Inferior parietal cortex (tissue), 1 donor: ENCODE measurements at regions not wholly inside any gene's neighbourhood (a gene's known extent, or its start where the extent isn't known, plus 50 kb on each side); places are given as distances from the start of the nearest gene placed in this dataset.
"Not testable (repeated sequence)": the region's sequence is repeated elsewhere in the genome, so short reads cannot be mapped to it uniquely, and the experiment has no call there.

Experiments used
- DNase-seq: peaks from one replicate; pipeline ENCODE4 v3.0.0-alpha.2; 2016; ENCODE audit errors: extremely low spot score

- DNase-seq = no peak
These were observed 272.2 kb upstream of the ADRA1B start for GRCh38 chr5:159644053-159644452.

- DNase-seq = no peak
These were observed 271.0 kb upstream of the ADRA1B start for GRCh38 chr5:159645179-159645846.

DNA sequence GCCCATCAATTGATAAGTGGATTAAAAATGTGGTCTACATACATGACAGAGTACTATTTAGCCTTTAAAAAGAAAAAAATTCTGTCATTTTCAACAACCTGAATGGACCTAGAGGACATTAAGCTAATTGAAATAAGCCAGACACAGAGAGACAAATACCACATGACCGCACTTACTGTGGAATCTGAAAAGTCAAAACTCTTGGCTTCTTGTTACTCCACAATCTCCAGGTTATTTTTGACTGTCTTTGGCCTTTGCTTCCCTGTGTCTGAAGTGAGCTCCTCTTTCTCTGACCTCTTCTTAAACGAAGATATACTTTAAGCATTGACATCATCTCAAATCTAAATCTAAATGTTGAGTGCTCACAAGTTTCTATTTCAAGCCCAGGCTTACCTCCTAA lies 265.5 kb upstream of the ADRA1B start:
- no peak for DNase-seq

DNA sequence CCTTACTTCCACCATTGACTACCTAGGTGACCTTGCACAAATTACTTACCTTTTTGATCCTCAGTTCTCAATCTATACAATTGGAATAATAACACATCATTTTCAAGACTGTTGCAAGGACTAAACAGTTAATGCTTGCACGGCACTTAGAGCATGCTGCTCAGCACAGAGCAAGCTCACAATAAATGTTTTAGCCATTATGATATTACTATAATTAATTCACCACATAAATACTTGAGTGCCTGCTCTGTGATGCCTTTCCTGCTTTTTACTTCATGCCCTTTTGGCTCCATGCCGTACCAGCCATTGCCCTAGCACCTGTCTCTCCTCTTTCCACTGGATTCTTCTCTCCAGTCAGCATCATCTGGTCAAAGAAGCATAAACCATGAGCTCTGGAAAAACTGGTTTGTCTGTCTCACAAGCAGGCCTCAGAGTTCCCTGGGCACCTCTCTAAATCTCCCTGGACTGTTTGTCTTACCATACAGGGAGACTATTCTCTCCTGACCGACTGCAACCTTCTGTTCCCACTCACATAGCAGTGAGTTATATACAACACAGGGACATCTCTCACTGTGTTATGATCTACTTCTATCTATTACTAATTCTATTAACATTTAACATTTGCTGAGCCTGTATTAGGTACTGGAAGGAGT lies 260.4 kb upstream of the ADRA1B start:
- DNase-seq = no peak

DNA sequence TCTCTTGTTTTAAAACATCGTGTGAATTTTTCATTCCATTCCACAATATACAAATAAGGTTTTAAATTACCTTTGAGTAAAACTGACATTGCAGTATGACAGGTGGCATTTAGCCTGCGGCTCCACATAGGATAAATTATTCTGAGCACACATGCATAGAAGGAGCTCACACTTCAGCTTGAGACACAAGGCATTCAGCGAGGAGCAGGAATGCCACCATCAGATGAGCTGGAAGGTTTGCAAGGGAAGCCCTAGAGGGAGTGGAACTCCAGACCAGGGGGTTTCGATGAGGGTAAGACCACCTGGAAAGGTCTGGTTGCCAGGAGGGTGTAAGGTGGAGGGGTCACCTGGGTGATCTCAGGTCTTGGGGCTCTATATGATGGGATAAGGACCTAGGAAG lies 259.0 kb upstream of the ADRA1B start:
- no peak for DNase-seq

DNA sequence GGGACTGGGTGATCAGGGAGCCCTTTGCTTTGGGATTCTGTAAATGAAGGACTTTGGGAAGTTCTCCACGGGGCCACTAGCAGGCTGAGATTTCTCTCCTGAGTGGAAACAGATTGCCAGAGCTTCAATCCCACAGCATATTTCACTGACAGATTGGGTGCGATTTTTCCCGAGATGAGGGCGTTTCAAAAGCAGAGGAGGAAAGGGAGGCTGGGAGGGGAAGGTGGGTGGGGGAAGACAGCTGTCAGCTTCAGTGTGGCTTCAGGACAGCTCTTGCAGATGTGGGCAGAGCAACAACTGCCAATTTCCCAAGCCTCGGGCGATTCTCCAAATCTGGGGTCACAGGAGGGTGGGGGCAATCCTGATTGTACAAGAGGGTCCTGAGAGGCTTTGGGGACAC lies 258.5 kb upstream of the ADRA1B start:
- no peak for DNase-seq

DNA sequence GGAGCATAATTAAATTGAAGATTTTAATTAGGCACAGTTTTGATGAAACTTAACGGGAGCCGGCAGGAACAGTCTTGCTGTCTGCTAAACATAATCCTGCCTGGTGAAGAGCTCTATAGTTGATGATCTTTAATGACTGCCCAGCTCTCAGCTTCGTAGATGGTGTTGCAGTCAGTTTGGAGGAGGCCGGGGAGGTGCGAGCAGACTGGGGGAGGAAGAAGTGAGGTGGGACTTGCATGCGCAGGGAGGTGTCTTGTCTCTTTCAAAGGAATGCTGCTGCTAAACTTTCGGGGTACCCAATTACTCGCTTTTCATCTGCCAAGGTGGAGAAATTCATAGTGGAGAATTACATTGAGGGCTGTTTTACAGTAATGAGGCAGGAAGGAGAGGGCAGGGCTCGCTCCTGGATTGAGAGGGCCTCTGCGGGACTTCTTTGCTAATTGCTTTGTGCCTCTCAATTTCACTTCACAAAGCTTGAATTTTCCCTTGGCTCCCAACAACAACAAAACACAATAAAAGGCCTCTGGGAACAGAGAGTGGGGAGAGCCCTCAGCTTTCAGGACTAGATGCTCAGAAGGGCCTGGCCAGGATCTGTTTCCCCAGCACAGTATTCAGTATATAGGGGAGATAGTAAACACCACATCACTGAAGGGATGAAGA lies 257.9 kb upstream of the ADRA1B start:
- DNase-seq = no peak

DNA sequence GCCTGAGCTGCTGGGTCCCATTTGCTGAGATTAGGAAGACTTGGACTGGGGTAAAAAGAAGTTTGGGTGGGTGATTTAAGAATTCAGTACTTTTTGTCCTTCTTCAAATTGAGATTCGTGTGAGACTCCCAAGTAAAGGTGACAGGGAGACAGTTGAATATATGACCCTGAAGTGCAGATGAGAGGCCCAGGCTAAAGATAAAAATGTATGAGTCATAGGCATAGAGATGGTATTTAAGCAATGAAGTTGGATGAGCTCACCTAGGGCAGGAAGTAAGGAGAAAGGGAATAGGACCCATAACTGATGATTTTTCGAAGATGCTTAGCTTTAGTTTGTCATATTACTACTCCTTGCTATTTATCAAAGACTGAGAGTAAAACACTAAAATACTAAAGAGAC lies 255.9 kb upstream of the ADRA1B start:
- DNase-seq = no peak

- DNase-seq = no peak
These were observed 252.3 kb upstream of the ADRA1B start for GRCh38 chr5:159663986-159664385.

DNA sequence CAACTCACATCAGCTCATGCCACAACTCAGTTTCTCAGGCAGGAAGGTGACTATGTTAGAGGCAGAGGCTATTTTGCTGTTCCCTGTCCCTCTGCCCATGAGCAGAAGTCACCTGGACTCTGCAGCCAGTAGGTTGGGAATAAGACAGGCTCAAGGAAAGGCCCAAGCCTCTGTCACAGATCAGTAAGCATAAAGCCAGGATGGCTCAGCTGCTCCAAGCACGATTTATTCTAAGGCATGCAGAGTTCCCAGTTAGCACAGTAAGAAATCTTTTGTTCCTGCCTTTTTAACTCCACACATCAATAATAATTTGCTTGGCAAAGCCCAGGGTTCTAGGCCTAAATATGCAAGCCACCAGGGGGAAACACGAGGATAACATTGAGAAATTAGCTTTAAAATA lies 249.0 kb upstream of the ADRA1B start:
- no peak for DNase-seq

GRCh38 chr5:159668556-159668955 lies 247.7 kb upstream of the ADRA1B start:
- no peak for DNase-seq

DNA sequence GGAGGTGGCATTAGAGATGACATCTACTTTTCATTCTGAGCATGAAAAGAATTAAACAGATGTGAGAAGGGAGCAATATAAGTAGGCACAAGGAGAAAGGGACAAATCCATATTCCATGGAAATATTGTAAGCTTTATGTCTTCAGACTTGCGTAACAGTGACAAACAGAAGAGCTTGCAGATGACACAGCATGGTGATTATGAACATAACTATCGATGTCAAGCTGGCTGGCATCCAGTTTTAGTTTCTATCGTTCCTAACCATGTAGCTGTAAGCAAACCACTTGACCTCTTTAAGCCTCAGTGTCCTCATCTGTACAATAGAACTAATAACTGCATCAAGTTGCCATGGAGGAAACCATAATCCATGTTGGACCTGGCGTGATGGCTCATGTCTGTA lies 246.7 kb upstream of the ADRA1B start:
- DNase-seq = no peak

DNA sequence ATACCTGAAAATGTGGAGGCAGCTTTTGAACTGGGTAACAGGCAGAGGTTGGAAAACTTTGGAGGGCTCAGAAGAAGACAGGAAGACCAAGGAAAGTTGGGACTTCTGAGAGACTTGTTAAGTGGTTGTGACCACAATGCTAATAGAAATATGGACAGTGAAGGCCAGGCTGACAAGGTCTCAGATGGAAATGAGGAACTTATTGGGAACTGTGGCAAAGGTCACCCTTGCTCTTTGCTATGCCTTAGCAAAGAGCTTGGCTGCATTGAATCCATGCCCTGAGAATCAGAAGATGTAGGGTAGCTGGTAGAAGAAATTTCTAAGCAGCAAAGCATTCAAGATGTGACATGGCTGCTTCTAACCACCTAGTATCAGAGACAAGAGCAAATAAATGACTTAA lies 244.4 kb upstream of the ADRA1B start:
- no peak for DNase-seq

DNA sequence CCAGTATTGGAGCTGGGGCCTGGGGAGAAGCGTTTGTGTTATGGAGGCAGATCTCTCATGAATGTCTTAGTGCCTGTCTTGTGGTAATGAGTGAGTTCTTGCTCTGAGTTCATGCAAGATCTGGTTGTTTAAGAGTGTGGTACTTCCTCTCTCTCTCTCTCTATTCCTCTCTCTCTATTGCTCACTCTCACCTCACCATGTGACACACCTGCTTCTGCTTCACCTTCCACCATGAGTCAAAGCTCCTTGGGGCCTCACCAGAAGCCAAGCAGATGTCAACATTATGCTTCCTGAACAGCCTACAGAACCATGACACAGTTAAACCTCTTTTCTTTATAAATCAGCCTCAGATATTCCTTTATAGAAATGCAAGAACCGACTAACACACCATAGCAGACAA lies 242.7 kb upstream of the ADRA1B start:
- DNase-seq = no peak

GRCh38 chr5:159678657-159679392 lies 237.5 kb upstream of the ADRA1B start:
- DNase-seq = no peak

GRCh38 chr5:159680095-159680494 lies 236.2 kb upstream of the ADRA1B start:
- DNase-seq = no peak

DNA sequence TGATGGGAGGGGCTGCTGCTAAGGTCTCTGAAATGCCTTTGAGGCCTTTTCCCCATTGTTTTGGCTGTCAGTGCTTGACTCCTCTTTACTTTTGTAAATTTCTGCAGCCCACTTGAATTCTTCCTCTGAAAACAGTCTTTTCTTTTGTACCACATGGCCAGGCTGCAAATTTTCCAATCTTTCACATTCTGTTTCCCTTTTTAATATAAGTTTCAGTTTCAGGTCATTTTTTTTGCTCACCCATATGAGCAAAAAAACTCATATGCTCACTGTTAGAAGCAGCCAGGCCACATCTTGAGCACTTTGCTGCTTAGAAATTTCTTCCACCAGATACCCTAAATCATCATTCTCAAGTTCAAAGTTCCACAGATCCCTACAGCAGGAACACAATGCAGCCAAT lies 234.6 kb upstream of the ADRA1B start:
- no peak for DNase-seq

GRCh38 chr5:159682623-159683022 lies 233.7 kb upstream of the ADRA1B start:
- DNase-seq = no peak

- not testable (repeated sequence) for DNase-seq
These were observed 228.4 kb upstream of the ADRA1B start for GRCh38 chr5:159687892-159688291.

DNA sequence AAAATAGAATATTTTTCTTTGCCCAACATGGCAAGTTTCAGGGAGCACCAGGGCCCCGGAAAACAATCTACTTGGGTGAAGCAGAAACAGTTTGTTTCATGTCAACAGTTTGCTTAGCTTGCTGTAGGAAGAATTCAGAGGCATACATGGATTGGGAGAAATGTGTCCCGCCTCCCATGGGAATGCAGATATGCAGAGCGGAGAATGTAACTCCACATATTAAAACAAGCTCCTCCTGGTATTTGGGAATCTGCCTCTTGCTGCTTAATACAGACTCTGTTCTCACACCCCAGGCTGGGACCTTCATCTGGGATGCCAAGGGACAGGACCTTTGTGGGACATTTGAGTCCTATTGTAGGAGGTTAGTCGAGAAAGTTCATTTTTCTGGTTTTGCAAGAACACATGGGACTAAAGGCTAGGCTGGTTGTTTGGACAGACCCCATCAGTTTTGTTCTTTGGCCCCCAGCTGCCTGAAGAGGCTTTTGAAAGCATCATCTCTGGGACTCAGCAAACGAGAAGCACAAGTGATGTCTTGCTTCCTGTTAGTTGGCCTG lies 220.5 kb upstream of the ADRA1B start:
- DNase-seq = no peak

GRCh38 chr5:159697530-159697929 lies 218.8 kb upstream of the ADRA1B start:
- no peak for DNase-seq

GRCh38 chr5:159698322-159698721 lies 218.0 kb upstream of the ADRA1B start:
- no peak for DNase-seq
